ENCODE measurements at regions not wholly inside any gene's neighbourhood (a gene's known extent, or its start where the extent isn't known, plus 50 kb on each side); places are given as distances from the start of the nearest gene placed in this dataset.
"Not testable (repeated sequence)": the region's sequence is repeated elsewhere in the genome, so short reads cannot be mapped to it uniquely, and the experiment has no call there.

DNA sequence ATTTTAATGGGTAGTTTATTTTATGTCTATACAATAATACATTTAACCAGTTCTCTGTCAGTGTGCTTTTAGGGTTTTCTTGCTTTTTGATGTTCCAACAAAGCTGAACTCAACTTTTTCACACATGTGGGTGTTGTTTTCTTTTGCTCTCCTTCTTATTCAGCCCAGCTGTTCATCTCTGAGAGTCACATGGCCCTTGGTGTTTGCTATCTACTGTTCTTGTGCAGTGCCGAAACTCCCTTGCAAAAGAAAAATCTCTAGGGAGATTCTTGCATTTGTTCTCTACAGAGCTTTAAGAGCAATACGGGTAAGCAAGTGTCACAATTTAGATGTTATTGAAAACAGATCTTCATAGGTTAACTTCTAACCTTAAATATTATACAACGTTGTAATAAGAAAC is 281.1 kb upstream of the CXADR start:
- intact Hi-C loops (cut with micrococcal nuclease) = no loop called here
- ATAC-seq (peak; percentile 94), DNase-seq (no peak)

DNA sequence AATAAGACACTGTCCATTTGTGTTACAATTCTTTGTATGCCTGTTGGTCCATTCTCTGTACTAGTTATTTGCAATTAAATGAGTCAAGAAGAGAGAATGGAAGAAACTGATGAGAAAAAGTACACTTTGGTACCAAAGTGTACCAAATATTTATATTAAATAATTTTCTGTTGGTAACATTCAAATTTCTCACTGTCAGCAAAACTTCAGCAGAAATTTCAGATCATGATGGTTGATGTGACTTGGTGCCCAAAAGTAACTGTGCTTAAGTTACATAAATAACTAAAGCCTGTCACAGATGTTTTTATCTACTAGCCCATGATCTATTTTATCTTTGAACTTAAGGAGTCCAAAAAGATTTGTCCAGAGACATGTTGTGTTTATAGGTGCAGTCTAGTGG is 274.4 kb upstream of the CXADR start:
- no peak for DNase-seq
- no peak for ATAC-seq
- intact Hi-C loops (cut with micrococcal nuclease) = no loop called here

DNA sequence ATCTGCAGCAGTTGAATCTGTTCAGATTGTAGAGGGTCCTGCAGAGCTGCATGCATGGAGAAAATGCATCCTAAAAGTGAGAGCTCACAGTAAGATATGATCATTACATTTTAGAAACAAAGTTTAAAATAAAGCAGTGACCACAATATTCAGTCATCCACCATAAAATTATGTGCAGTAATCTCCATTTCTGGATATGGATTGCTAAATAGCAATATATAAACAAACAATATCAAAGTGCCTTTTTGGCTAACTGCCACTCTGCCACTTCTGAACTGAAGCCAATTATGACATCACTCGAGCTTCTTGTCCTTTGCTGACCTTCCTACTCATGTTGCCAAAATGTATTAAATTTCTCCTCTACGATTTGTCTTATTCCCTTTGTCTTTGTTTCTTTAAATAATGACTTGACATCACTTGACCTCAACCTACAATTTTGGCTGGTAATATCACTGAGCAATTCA is 262.0 kb upstream of the CXADR start:
- DNase-seq = no peak
- intact Hi-C loops (cut with micrococcal nuclease) = no loop called here
- ATAC-seq = no peak

DNA sequence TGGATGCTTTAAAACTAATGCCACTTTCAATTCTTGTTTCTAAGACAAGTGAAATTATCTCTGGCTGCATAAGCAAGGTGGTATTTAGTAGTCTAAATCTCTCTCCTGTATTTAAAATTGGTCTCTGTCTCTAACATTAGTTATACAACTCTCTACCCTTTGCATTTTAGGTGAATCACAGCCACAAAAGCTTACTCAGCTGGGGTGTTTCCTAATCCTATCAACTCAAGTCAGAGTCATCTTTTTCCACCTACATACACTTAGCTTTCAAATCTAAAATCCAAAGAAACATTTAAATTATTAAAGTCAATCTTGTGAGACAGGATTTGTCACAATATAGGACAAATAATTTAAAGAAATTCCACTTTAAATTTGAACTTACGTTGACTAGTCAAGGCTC is 255.1 kb upstream of the CXADR start:
- ATAC-seq = no peak
- DNase-seq = no peak
- intact Hi-C loops (cut with micrococcal nuclease) = no loop called here

DNA sequence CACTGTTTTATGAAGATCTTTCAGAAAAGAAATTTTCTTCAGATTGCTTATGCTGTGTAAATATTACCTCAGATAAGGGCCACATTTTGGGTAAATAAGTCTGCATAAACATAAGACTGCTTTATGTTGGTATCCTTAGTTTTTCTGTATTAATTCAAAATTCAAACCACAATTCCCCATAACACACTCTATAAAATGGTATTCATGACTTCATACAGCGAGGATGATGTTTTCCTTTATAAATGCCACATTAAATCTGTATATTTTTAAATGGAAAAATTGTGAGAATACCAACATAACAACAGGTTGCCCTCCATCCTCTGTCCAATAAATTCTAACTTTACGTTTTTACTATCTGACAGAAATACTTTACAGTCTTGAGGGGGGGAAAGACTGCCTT is 248.7 kb upstream of the CXADR start:
- DNase-seq = no peak
- intact Hi-C loops (cut with micrococcal nuclease) = no loop called here
- no peak for ATAC-seq

DNA sequence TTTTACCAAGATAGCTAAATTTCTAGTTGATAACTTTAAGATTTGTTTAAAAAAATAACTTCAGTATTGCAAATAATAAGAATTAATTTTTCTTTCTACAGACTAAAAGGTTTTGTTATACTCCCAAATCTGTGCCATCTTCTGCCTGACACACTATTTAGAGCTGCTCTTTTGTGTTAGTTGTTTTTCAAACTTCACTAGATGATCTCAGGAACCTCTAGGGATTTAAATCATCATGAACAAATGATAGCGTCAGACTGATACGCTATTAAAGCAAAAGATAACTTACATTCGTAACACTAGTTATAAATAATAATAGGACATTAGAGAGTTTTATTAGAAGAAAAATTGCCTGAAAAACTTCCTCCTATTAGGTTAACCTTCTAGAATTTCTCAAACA is 243.1 kb upstream of the CXADR start:
- DNase-seq (no peak), ATAC-seq (peak; percentile 38)
- intact Hi-C loops (cut with micrococcal nuclease) = no loop called here

DNA sequence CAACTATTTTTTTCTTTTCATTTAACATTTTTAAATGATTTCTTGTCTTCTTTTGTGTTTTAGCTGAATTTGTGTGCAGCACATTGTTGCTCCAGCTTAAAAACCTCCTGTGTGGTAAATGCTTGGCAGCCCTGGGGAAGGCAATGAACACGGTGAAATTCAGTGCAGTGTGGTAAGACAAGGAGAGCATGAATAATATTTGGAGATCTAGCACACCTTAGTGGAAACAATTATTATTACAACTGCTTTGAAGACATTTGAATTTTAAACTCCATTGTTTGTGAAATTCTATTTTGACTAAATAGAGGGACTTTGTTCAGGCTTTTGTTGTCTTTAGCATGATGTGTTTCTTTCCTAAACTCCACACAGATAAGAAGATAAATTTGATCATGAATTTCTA is 242.6 kb upstream of the CXADR start:
- DNase-seq (peak; percentile 41), ATAC-seq (peak; percentile 88)
- intact Hi-C loops (cut with micrococcal nuclease) = no loop called here

DNA sequence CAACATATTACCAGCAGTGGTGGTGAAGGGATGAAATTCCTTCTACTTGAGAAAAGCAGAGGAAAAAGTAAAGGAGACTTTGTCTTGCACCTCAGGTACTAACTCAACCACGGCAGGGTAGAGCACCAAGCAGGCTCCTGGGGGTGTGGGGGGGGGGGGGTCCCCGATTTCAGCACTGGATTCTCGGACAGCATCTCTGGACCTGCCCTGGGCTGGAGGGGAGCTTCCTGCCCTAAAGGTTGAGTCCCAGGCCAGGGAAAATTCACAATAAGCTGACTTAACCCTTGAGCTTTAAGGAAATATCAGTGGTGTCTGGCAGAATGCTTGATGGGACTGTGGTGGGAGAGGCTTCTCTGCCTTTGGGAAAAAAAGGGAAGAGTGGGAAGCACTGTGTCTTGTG is 233.2 kb upstream of the CXADR start:
- ATAC-seq = no peak
- intact Hi-C loops (cut with micrococcal nuclease) = no loop called here

DNA sequence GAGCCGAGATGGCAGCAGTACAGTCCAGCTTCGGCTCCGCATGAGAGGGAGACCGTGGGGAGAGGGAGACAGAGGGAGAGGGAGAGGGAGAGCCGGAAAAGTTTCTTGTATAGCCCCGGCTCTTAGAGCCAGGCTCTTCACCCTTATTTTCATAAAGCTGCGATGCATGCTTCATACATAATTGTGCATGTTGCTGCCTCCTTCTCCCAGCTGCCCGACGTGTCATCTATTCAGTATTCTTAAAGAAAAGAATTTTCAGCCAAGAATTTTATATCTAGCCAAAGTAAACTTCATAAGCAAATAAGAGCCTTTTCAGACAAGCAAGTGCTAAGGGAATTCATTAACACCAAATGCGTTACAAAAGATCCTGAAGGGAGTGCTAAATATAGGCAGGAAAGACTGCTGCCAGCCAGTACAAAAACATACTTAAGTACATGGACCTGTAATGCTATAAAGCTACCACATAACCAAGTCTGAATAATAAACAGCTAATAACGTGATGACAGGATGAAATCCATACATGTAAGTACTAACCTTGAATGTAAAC is 219.8 kb upstream of the CXADR start:
- ATAC-seq, DNase-seq: not testable (repeated sequence)

More for the DNA sequence above, 233.2 kb upstream of the CXADR start:
- no peak for DNase-seq

DNA sequence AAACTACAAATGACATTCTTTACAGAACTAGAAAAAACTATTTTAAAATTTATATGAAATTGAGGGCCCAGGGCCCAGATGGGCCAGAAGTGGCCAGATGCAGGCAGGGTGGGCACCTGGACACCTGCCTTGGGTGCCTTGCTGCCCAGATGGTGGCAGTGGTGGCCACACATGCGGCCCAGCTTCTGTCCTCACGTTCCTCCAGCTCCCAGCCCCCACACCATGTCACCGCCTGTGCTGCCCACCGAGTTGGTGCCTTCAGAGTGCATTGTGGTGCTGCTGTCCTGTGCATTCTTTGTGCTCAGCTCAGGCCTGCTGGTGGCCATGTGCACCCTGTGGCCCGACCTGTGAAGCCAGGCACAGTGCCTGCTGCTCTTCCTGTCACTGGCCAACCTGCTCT is 216.8 kb upstream of the CXADR start:
- DNase-seq = no peak
- intact Hi-C loops (cut with micrococcal nuclease) = no loop called here
- ATAC-seq = no peak

More for the DNA sequence above, 219.8 kb upstream of the CXADR start:
- intact Hi-C loops (cut with micrococcal nuclease) = not testable (repeated sequence)

DNA sequence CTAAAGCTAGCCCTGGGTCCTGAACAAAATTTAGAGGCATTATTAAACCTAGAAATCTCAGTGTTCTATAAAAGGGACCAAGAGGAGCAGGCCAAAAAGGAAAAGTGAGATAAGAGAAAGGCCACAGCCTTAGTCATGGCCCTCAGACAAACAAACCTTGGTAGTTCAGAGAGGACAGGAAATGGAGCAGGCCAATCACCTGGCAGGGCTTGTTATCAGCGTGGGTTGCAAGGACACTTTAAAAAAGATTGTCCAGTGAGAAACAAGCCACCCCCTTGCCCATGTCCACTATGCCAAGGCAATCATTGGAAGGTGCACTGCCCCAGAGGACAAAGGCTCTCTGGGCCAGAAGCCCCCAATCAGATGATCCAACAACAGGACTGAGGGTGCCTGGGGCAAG is 213.3 kb upstream of the CXADR start:
- intact Hi-C loops (cut with micrococcal nuclease); ATAC-seq; DNase-seq: not testable (repeated sequence)

DNA sequence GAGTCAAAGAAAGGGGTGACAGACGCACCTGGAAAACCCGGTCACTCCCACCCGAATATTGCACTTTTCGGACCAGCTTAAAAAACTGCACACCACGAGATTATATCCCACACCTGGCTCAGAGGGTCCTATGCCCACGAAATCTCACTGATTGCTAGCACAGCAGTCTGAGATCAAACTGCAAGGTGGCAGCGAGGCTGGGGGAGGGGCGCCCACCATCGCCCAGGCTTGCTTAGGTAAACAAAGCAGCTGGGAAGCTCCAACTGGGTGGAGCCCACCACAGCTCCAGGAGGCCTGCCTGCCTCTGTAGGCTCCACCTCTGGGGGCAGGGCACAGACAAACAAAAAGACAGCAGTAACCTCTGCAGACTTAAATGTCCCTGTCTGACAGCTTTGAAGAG is 185.1 kb upstream of the CXADR start:
- intact Hi-C loops (cut with micrococcal nuclease); DNase-seq: not testable (repeated sequence)

DNA sequence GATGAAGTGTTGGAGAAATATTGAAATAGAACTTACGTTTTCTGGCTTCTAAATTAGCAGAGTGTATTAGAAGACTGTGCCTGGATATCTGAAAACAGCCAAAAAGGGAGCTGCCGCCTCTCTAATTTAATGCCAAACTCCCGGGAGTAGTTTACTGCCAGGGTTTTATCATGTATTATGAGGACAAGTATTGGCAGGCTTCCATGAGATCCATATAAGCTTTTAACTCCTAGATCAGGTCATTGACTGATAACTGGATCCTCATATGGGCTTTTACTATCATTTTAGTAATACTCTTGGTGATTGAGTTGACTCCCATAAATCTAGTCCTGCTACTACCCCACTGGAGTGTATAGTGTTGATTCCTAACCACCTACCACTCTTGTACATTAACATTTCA is 178.4 kb upstream of the CXADR start:
- no peak for DNase-seq
- ATAC-seq = no peak
- intact Hi-C loops (cut with micrococcal nuclease) = no loop called here

More for the DNA sequence above, 185.1 kb upstream of the CXADR start:
- ATAC-seq = not testable (repeated sequence)

DNA sequence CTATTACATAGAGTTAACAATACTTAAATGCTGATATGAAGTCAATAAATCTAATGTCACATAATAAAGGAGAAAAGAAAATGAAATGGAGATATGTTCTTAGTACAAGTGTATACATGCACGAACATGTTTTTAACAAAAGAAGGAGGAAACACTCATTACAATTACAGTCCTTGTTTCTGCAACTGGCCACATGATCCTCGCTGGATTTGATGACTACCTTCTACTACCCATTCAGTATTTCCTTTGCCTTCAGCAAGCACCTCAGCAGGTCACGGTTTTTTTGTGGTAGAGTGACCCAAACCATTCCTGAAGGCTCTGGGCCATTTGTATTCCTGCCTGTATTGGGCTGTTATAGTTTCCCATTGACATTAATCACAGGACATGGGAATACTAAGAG is 172.8 kb upstream of the CXADR start:
- intact Hi-C loops (cut with micrococcal nuclease) = no loop called here
- DNase-seq (no peak), ATAC-seq (no peak)

DNA sequence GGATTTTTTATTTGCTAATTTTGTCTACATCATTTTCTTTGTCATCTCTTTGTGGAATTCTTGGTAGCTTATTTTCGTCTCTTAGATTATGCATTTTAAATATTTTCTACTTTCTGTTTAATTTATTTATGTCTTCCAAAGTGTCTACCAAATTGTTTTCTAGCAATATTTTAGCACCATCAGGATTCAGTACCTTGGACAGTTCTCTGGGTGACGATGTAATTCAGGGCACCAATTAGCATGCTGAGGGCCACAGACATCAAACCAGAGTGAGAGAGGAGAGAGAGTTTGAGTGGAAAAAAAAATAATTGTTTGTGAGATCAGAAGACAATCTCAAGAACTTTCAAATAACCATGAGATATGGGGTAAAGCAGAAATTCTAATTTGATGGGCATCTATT is 169.8 kb upstream of the CXADR start:
- intact Hi-C loops (cut with micrococcal nuclease) = no loop called here
- DNase-seq (no peak), ATAC-seq (no peak)

DNA sequence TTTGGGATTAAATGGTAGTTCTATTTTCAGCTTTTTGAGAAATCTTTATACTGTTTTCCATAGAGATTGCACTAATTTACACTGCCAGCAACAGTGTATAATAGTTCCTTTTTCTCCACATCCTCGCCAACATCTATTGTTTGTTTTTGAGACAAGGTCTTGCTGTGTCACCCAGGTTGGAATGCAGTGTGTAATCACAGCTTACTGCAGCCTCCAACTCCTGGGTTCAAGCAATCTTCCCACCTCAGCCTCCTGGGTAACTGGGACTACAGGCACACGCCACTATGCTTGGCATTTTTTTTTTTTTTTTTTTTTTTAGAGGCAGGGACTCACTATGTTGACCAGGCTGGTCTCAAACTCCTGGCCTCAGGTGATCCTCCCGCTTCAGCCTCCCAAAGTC is 164.5 kb upstream of the CXADR start:
- no peak for DNase-seq
- intact Hi-C loops (cut with micrococcal nuclease) = no loop called here
- ATAC-seq = no peak

DNA sequence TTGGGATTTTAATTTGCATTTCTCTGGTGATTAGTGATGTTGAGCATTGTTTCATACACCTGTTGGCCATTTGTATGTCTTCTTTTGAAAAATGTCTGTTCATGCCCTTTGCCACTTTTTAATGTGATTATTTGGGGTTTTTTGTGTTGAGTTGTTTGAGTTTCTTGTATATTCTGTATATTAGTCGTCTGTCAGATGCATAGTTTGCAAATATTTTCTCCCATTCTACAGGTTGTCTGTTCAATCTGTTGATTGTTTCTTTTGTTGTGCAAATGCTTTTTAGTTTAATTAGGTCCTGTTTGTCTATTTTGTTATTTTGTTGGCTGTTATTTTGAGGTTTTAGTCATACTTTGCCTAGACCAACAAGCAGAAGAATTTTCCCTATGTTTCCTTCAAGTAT is 164.0 kb upstream of the CXADR start:
- intact Hi-C loops (cut with micrococcal nuclease) = no loop called here
- DNase-seq (no peak), ATAC-seq (no peak)

DNA sequence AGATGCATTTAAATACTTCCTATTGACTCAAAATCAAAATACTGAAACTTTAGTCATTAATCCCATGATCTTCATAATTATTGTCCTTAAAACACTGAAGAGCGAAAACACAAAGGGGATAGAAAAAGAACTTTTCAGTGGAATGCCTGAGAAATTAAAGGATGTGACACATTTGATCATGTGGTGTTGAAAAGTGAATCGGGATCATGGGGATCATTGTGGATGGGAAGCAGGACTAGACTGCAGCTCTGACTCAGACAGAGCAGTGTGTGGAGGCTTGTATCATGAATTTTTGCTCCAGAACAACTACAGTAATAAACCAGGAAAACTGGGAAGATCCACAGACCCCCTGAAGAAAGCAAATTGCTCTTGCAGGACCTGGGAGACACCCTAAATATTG is 161.1 kb upstream of the CXADR start:
- intact Hi-C loops (cut with micrococcal nuclease) = no loop called here
- DNase-seq (no peak), ATAC-seq (no peak)

DNA sequence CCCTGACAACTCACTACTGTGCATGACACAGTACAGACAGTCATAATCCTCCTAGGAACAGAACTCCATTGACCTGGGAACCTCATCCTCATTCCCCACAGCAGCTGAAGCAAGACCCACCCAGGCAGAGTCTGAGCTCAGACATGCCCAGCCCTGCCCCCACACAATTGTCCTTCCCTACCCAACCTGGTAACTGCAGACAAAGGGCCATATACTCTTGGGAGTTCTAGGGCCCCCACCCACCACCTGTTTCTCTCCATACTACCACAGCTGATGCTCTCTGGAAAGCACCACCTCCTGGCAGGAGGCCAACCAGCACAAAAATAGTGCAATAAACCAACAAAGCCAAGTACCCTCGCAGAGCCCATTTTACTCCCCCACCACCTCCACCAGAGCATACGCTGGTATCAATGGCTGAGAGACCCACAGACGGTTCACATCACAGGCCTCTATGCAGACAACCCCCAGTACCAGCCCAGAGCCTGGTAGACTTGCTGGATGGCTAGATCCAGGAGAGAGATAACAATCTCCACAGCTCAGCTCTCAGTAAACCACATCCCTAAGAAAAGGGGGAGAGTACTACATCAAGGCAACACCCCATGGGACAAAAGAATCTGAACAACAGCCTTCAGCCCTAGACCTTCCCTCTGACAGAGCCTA is 159.7 kb upstream of the CXADR start:
- intact Hi-C loops (cut with micrococcal nuclease) = no loop called here
- DNase-seq = no peak
- ATAC-seq = no peak

DNA sequence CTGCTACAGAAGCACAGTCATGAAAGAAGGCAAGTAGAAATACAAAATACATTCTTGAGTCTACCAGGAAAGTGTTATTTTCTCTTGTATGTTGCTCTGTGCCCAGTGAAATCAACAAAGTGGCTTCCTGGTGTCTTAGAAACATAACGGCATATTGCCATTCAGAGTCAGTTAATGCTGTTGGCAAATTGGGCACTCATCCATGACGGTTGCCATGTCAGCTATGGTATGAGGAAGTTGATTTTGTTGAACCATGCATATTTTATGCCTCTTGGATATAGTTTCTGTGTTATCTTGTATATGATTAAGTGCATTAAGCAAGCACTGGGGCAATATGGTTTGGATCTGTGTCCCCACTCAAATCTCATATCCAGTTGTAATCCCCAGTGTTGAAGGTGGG is 153.1 kb upstream of the CXADR start:
- ATAC-seq (no peak), DNase-seq (no peak)
- intact Hi-C loops (cut with micrococcal nuclease) = no loop called here

DNA sequence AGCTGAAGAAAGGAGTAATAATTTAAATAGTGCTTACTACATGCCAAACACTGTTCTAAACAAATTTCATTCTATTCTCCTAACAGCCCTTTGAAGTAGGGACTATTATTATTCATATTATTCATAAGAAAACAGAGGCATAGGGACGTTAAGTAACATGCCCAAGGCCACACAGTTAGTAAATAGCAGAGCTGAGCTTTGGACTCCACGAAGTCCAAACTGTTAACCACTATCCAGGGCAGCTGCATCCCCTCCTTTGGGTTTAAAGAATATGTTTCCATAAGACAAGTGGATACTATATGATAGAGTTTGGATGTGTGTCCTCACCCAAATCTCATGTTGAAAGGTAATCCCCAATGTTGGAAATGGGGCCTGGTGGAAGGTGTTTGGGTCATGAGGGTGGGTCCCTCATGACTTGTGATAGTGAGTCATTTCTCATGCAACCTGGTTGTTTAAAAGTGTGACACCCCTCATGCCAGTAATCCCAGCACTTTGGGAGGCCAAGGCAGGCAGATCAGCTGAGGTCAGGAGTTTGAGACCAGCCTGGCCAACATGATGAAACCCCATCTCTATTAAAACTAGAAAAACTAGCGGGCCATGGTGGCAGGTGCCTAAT is 144.0 kb upstream of the CXADR start:
- intact Hi-C loops (cut with micrococcal nuclease) = no loop called here
- no peak for DNase-seq
- ATAC-seq = no peak

Measured in left ventricle myocardium superior (tissue), 1 donor.